ENCODE measurements at regions not wholly inside any gene's neighbourhood (a gene's known extent, or its start where the extent isn't known, plus 50 kb on each side); places are given as distances from the start of the nearest gene placed in this dataset.

GRCh38 chr7:45368129-45368807 lies 205.9 kb upstream of the ADCY1 start:
- Mint-ChIP-seq H3K36me3 (ENCODE audit: insufficient read depth) (no peaks in the 10 kb centered on the region), H3K4me3 (no peak overlapping the region), H3K27me3 (peaks cover 60% of the 10 kb centered on the region), H3K4me1 (no peaks in the 10 kb centered on the region), H3K27ac (ENCODE audit: low read depth) (no peak overlapping the region), H3K9me3 (peaks cover 5% of the 10 kb centered on the region)
- ATAC-seq (replicated peaks; ENCODE audit: extremely low read depth, poor library complexity, severe bottlenecking) (no peak), DNase-seq (ENCODE audit: low spot score in 2 of 2) (no peak)

GRCh38 chr7:45384499-45384898 lies 189.7 kb upstream of the ADCY1 start:
- Mint-ChIP-seq H3K4me3 (no peak overlapping the region), H3K27me3 (peaks cover 59% of the 10 kb centered on the region), H3K4me1 (no peaks in the 10 kb centered on the region), H3K36me3 (ENCODE audit: insufficient read depth) (no peaks in the 10 kb centered on the region), H3K27ac (ENCODE audit: low read depth) (no peak overlapping the region), H3K9me3 (no peaks in the 10 kb centered on the region)
- ATAC-seq (replicated peaks; ENCODE audit: extremely low read depth, poor library complexity, severe bottlenecking), result no peak
- no peak for DNase-seq (ENCODE audit: low spot score in 2 of 2)

- Mint-ChIP-seq H3K4me3 (no peak overlapping the region), H3K27ac (ENCODE audit: low read depth) (no peak overlapping the region), H3K27me3 (peaks cover 47% of the 10 kb centered on the region), H3K36me3 (ENCODE audit: insufficient read depth) (no peaks in the 10 kb centered on the region), H3K9me3 (no peaks in the 10 kb centered on the region), H3K4me1 (no peaks in the 10 kb centered on the region)
- ATAC-seq (replicated peaks; ENCODE audit: extremely low read depth, poor library complexity, severe bottlenecking) (no peak), DNase-seq (ENCODE audit: low spot score in 2 of 2) (no peak)
Measured at GRCh38 chr7:45387837-45388236, 186.3 kb upstream of the ADCY1 start.

- ATAC-seq (replicated peaks; ENCODE audit: extremely low read depth, poor library complexity, severe bottlenecking) (no peak), DNase-seq (ENCODE audit: low spot score in 2 of 2) (no peak)
- Mint-ChIP-seq H3K36me3 (ENCODE audit: insufficient read depth) (no peaks in the 10 kb centered on the region), H3K4me1 (no peaks in the 10 kb centered on the region), H3K9me3 (no peaks in the 10 kb centered on the region), H3K27me3 (peaks cover 36% of the 10 kb centered on the region), H3K27ac (ENCODE audit: low read depth) (no peak overlapping the region), H3K4me3 (no peak overlapping the region)
Measured at GRCh38 chr7:45389073-45389872, 184.9 kb upstream of the ADCY1 start.

- H3K4me3 Mint-ChIP-seq, result no peak overlapping the region
- no peaks in the 10 kb centered on the region for H3K9me3 Mint-ChIP-seq
- ATAC-seq (replicated peaks; ENCODE audit: extremely low read depth, poor library complexity, severe bottlenecking) (no peak), DNase-seq (ENCODE audit: low spot score in 2 of 2) (no peak)
- H3K27ac Mint-ChIP-seq (ENCODE audit: low read depth), result no peak overlapping the region
- no peaks in the 10 kb centered on the region for H3K36me3 Mint-ChIP-seq (ENCODE audit: insufficient read depth)
- no peaks in the 10 kb centered on the region for H3K4me1 Mint-ChIP-seq
- peaks cover 31% of the 10 kb centered on the region for H3K27me3 Mint-ChIP-seq
Measured at GRCh38 chr7:45390180-45390579, 184.0 kb upstream of the ADCY1 start.

GRCh38 chr7:45390731-45391130 lies 183.4 kb upstream of the ADCY1 start:
- Mint-ChIP-seq H3K4me1 (no peaks in the 10 kb centered on the region), H3K4me3 (no peak overlapping the region), H3K36me3 (ENCODE audit: insufficient read depth) (no peaks in the 10 kb centered on the region), H3K27me3 (peaks cover 25% of the 10 kb centered on the region), H3K9me3 (peaks cover under 1% of the 10 kb centered on the region), H3K27ac (ENCODE audit: low read depth) (no peak overlapping the region)
- no peak for DNase-seq (ENCODE audit: low spot score in 2 of 2)
- no peak for ATAC-seq (replicated peaks; ENCODE audit: extremely low read depth, poor library complexity, severe bottlenecking)

- no peak overlapping the region for H3K4me3 Mint-ChIP-seq
- DNase-seq (ENCODE audit: low spot score in 2 of 2) (no peak), ATAC-seq (replicated peaks; ENCODE audit: extremely low read depth, poor library complexity, severe bottlenecking) (no peak)
- no peaks in the 10 kb centered on the region for H3K36me3 Mint-ChIP-seq (ENCODE audit: insufficient read depth)
- H3K27ac Mint-ChIP-seq (ENCODE audit: low read depth), result no peak overlapping the region
- H3K4me1 Mint-ChIP-seq, result no peaks in the 10 kb centered on the region
- peaks cover 8% of the 10 kb centered on the region for H3K9me3 Mint-ChIP-seq
- peaks cover 20% of the 10 kb centered on the region for H3K27me3 Mint-ChIP-seq
Measured at GRCh38 chr7:45391618-45392451, 182.3 kb upstream of the ADCY1 start.

- ATAC-seq (replicated peaks; ENCODE audit: extremely low read depth, poor library complexity, severe bottlenecking) (no peak), DNase-seq (ENCODE audit: low spot score in 2 of 2) (no peak)
- no peaks in the 10 kb centered on the region for H3K4me1 Mint-ChIP-seq
- H3K27ac Mint-ChIP-seq (ENCODE audit: low read depth), result no peak overlapping the region
- H3K4me3 Mint-ChIP-seq, result no peak overlapping the region
- peaks cover 8% of the 10 kb centered on the region for H3K9me3 Mint-ChIP-seq
- H3K36me3 Mint-ChIP-seq (ENCODE audit: insufficient read depth), result no peaks in the 10 kb centered on the region
- peaks cover 2% of the 10 kb centered on the region for H3K27me3 Mint-ChIP-seq
Measured at GRCh38 chr7:45394117-45394708, 180.0 kb upstream of the ADCY1 start.

GRCh38 chr7:45399069-45399468 lies 175.1 kb upstream of the ADCY1 start:
- H3K4me1 Mint-ChIP-seq, result no peaks in the 10 kb centered on the region
- no peak for DNase-seq (ENCODE audit: low spot score in 2 of 2)
- H3K4me3 Mint-ChIP-seq, result no peak overlapping the region
- H3K27me3 Mint-ChIP-seq, result peaks cover 22% of the 10 kb centered on the region
- H3K36me3 Mint-ChIP-seq (ENCODE audit: insufficient read depth), result no peaks in the 10 kb centered on the region
- ATAC-seq (replicated peaks; ENCODE audit: extremely low read depth, poor library complexity, severe bottlenecking), result no peak
- peaks cover 13% of the 10 kb centered on the region for H3K9me3 Mint-ChIP-seq
- H3K27ac Mint-ChIP-seq (ENCODE audit: low read depth), result no peak overlapping the region

- peaks cover 13% of the 10 kb centered on the region for H3K9me3 Mint-ChIP-seq
- H3K27ac Mint-ChIP-seq (ENCODE audit: low read depth), result no peak overlapping the region
- DNase-seq (ENCODE audit: low spot score in 2 of 2) (no peak), ATAC-seq (replicated peaks; ENCODE audit: extremely low read depth, poor library complexity, severe bottlenecking) (no peak)
- H3K4me3 Mint-ChIP-seq, result no peak overlapping the region
- H3K36me3 Mint-ChIP-seq (ENCODE audit: insufficient read depth), result no peaks in the 10 kb centered on the region
- peaks cover 39% of the 10 kb centered on the region for H3K27me3 Mint-ChIP-seq
- H3K4me1 Mint-ChIP-seq, result no peaks in the 10 kb centered on the region
Measured at GRCh38 chr7:45400680-45401079, 173.5 kb upstream of the ADCY1 start.

- no peak for DNase-seq (ENCODE audit: low spot score in 2 of 2)
- Mint-ChIP-seq H3K9me3 (peaks cover 9% of the 10 kb centered on the region), H3K4me3 (no peak overlapping the region), H3K4me1 (no peaks in the 10 kb centered on the region), H3K27me3 (peaks cover 43% of the 10 kb centered on the region), H3K27ac (ENCODE audit: low read depth) (no peak overlapping the region), H3K36me3 (ENCODE audit: insufficient read depth) (no peaks in the 10 kb centered on the region)
- no peak for ATAC-seq (replicated peaks; ENCODE audit: extremely low read depth, poor library complexity, severe bottlenecking)
Measured at GRCh38 chr7:45401155-45401554, 173.0 kb upstream of the ADCY1 start.

GRCh38 chr7:45401851-45402250 lies 172.3 kb upstream of the ADCY1 start:
- Mint-ChIP-seq H3K4me1 (no peaks in the 10 kb centered on the region), H3K36me3 (ENCODE audit: insufficient read depth) (no peaks in the 10 kb centered on the region), H3K4me3 (no peak overlapping the region), H3K9me3 (peaks cover 6% of the 10 kb centered on the region), H3K27ac (ENCODE audit: low read depth) (no peak overlapping the region), H3K27me3 (peaks cover 44% of the 10 kb centered on the region)
- DNase-seq (ENCODE audit: low spot score in 2 of 2) (no peak), ATAC-seq (replicated peaks; ENCODE audit: extremely low read depth, poor library complexity, severe bottlenecking) (no peak)

Measured in central memory CD8-positive, alpha-beta T cell (primary cell).